Naive thymus-derived CD4-positive, alpha-beta T cell (primary cell): ENCODE measurements at regions not wholly inside any gene's neighbourhood (a gene's known extent, or its start where the extent isn't known, plus 50 kb on each side); places are given as distances from the start of the nearest gene placed in this dataset.

Source experiments
- ATAC-seq: fragments of 150-1000 bp; cut with Tn5 transposase; 2 replicates; pipeline ENCODE4 v1.10.0; 2021; ENCODE audit warnings: mild to moderate bottlenecking, moderate library complexity
- CTCF ChIA-PET: fragments of 350-600 bp; sonication (Branson Sonifier 250); formaldehyde crosslinking; loops from one replicate; lab custom pipeline; 2021; ENCODE audit warnings: antibody characterized with exemption; lab: Charles Lee
- POLR2A ChIA-PET: fragments of 350-600 bp; sonication (Branson Sonifier 250); formaldehyde crosslinking; loops from one replicate; lab custom pipeline; 2021; ENCODE audit warnings: antibody characterized with exemption, inconsistent platforms; lab: Charles Lee
- DNase-seq, 9 donors: peaks; one replicate each; pipeline versions ENCODE4 v3.0.0 to v3.0.0-alpha.2; 2020 to 2022; ENCODE audit warnings: mixed read lengths in 1 of 9
- H3K27ac ChIP-seq: one replicate; pipeline ENCODE4 v1.7.0; 2013; ENCODE audit warnings: mild to moderate bottlenecking, low read depth, low read length, moderate library complexity
- H3K27me3 ChIP-seq, 2 donors: one replicate each; pipeline ENCODE4 v1.7.0; 2013; ENCODE audit warnings: low read length in 2 of 2, mild to moderate bottlenecking in 2 of 2, moderate library complexity in 2 of 2; ENCODE audit not compliant: control insufficient read depth in 2 of 2, insufficient read depth in 2 of 2
- H3K36me3 ChIP-seq, 3 experiments: 1 replicate in 2 of 3; 2 replicates in 1 of 3; pipeline ENCODE4 v1.7.0; 2013; ENCODE audit warnings: low read length in 3 of 3, mild to moderate bottlenecking in 3 of 3, moderate library complexity in 1 of 3; ENCODE audit not compliant: insufficient read depth in 3 of 3, control insufficient read depth in 2 of 3
- H3K4me1 ChIP-seq, 2 donors: one replicate each; pipeline ENCODE4 v1.7.0; 2013; ENCODE audit warnings: low read length in 2 of 2, mild to moderate bottlenecking in 2 of 2, moderate library complexity in 1 of 2; ENCODE audit not compliant: control insufficient read depth in 2 of 2, insufficient read depth in 2 of 2
- H3K4me3 ChIP-seq: 2 replicates; pipeline ENCODE4 v1.7.0; 2013; ENCODE audit warnings: mild to moderate bottlenecking, low read length
- H3K9me3 ChIP-seq, 3 experiments: 1 replicate in 2 of 3; 2 replicates in 1 of 3; pipeline ENCODE4 v1.7.0; 2013; ENCODE audit warnings: low read length in 3 of 3; ENCODE audit not compliant: control insufficient read depth in 2 of 3
- H3K27ac Mint-ChIP-seq, 9 donors: one replicate each; pipeline ENCODE4 v1.8.0; 2020 to 2022; ENCODE audit warnings: mixed read lengths in 9 of 9, mild to moderate bottlenecking in 8 of 9, moderate library complexity in 5 of 9, inconsistent platforms in 2 of 9
- H3K27me3 Mint-ChIP-seq, 5 donors: one replicate each; pipeline ENCODE4 v1.8.0; 2021 to 2022; ENCODE audit warnings: mixed read lengths in 5 of 5, mild to moderate bottlenecking in 1 of 5
- H3K36me3 Mint-ChIP-seq, 5 donors: one replicate each; pipeline ENCODE4 v1.8.0; 2020 to 2022; ENCODE audit warnings: mixed read lengths in 5 of 5, mild to moderate bottlenecking in 3 of 5, inconsistent platforms in 1 of 5
- H3K4me1 Mint-ChIP-seq, 7 donors: one replicate each; pipeline ENCODE4 v1.8.0; 2020 to 2022; ENCODE audit warnings: mixed read lengths in 7 of 7, mild to moderate bottlenecking in 3 of 7, inconsistent platforms in 1 of 7
- H3K4me3 Mint-ChIP-seq, 10 donors: one replicate each; pipeline ENCODE4 v1.8.0; 2020 to 2022; ENCODE audit warnings: mild to moderate bottlenecking in 10 of 10, mixed read lengths in 10 of 10, moderate library complexity in 6 of 10, inconsistent platforms in 2 of 10
- H3K9me3 Mint-ChIP-seq, 11 donors: one replicate each; pipeline ENCODE4 v1.8.0; 2020 to 2022; ENCODE audit warnings: mixed read lengths in 11 of 11, mild to moderate bottlenecking in 4 of 11, inconsistent platforms in 1 of 11, moderate library complexity in 1 of 11
- intact Hi-C, 2 donors: fragments of 100-400 bp; cut with micrococcal nuclease; formaldehyde crosslinking; loops; one replicate each; pipeline ENCODE4 v1.15.1; 2023

- DNase-seq (no peak), ATAC-seq (no peak)
- ChIA-PET CTCF (no interaction called here), POLR2A (no interaction called here)
- Mint-ChIP-seq H3K9me3 (peaks cover 0 to 11% (median 1%) of the 10 kb centered on the region in 11 donors), H3K27ac (no peak overlapping the region), H3K4me1 (no peaks in the 10 kb centered on the region), H3K27me3 (no peaks in the 10 kb centered on the region), H3K36me3 (no peaks in the 10 kb centered on the region), H3K4me3 (no peak overlapping the region)
- Histone ChIP-seq H3K4me3 (no peak overlapping the region), H3K27me3 (no peaks in the 10 kb centered on the region), H3K4me1 (no peaks in the 10 kb centered on the region), H3K36me3 (no peaks in the 10 kb centered on the region), H3K27ac (no peak overlapping the region), H3K9me3 (no peaks in the 10 kb centered on the region)
- intact Hi-C loops = no loop called here
Observed at GRCh38 chr4:66229885-66230284, 559.6 kb upstream of the EPHA5 start.

GRCh38 chr4:66225539-66225938, 555.2 kb upstream of the EPHA5 start:
- Histone ChIP-seq H3K27me3 (no peaks in the 10 kb centered on the region), H3K36me3 (no peaks in the 10 kb centered on the region), H3K4me1 (no peaks in the 10 kb centered on the region), H3K9me3 (no peaks in the 10 kb centered on the region), H3K27ac (no peak overlapping the region), H3K4me3 (no peak overlapping the region)
- H3K4me1 Mint-ChIP-seq = no peaks in the 10 kb centered on the region
- no peak for ATAC-seq
- POLR2A ChIA-PET = no interaction called here
- CTCF ChIA-PET = no interaction called here
- H3K27ac Mint-ChIP-seq = no peak overlapping the region
- intact Hi-C loops = no loop called here
- no peak for DNase-seq
- no peaks in the 10 kb centered on the region for H3K27me3 Mint-ChIP-seq
- H3K4me3 Mint-ChIP-seq = no peak overlapping the region
- H3K36me3 Mint-ChIP-seq = no peaks in the 10 kb centered on the region
- peaks cover 0 to 9% (median 2%) of the 10 kb centered on the region in 11 donors for H3K9me3 Mint-ChIP-seq

- no peak overlapping the region for H3K4me3 ChIP-seq
- H3K27ac ChIP-seq = no peak overlapping the region
- H3K9me3 ChIP-seq = no peaks in the 10 kb centered on the region
- POLR2A ChIA-PET = no interaction called here
- no peaks in the 10 kb centered on the region for H3K4me1 ChIP-seq
- no peaks in the 10 kb centered on the region for H3K36me3 ChIP-seq
- H3K27me3 ChIP-seq = no peaks in the 10 kb centered on the region
- no peaks in the 10 kb centered on the region for H3K36me3 Mint-ChIP-seq
- DNase-seq (no peak), ATAC-seq (no peak)
- no peak overlapping the region for H3K27ac Mint-ChIP-seq
- intact Hi-C loops = no loop called here
- H3K27me3 Mint-ChIP-seq = no peaks in the 10 kb centered on the region
- H3K9me3 Mint-ChIP-seq = peaks cover 0 to 9% (median 2%) of the 10 kb centered on the region in 11 donors
- H3K4me3 Mint-ChIP-seq = no peak overlapping the region
- CTCF ChIA-PET = no interaction called here
- no peaks in the 10 kb centered on the region for H3K4me1 Mint-ChIP-seq
Observed at GRCh38 chr4:66223068-66223703, 552.9 kb upstream of the EPHA5 start.

GRCh38 chr4:66219401-66219800, 549.1 kb upstream of the EPHA5 start:
- Mint-ChIP-seq H3K27ac (no peak overlapping the region), H3K27me3 (no peaks in the 10 kb centered on the region), H3K4me1 (no peaks in the 10 kb centered on the region), H3K4me3 (no peak overlapping the region), H3K9me3 (peaks cover 0 to 9% (median 4%) of the 10 kb centered on the region in 11 donors), H3K36me3 (no peaks in the 10 kb centered on the region)
- intact Hi-C loops = no loop called here
- ChIA-PET CTCF (no interaction called here), POLR2A (no interaction called here)
- DNase-seq (no peak), ATAC-seq (no peak)
- Histone ChIP-seq H3K4me3 (no peak overlapping the region), H3K27ac (no peak overlapping the region), H3K9me3 (no peaks in the 10 kb centered on the region), H3K4me1 (no peaks in the 10 kb centered on the region), H3K36me3 (no peaks in the 10 kb centered on the region), H3K27me3 (no peaks in the 10 kb centered on the region)

- no peaks in the 10 kb centered on the region for H3K36me3 ChIP-seq
- ChIA-PET POLR2A (no interaction called here), CTCF (interaction anchor here (0.6 to 0.7 kb wide), 2 partner anchors 36 to 787 kb away, joined by 3 read pairs; no protein-coding TSS in a partner anchor)
- no peaks in the 10 kb centered on the region for H3K4me1 ChIP-seq
- Mint-ChIP-seq H3K27me3 (no peaks in the 10 kb centered on the region), H3K36me3 (no peaks in the 10 kb centered on the region), H3K9me3 (peaks cover 0 to 13% (median 2%) of the 10 kb centered on the region in 11 donors), H3K27ac (no peak overlapping the region), H3K4me3 (no peak overlapping the region), H3K4me1 (no peaks in the 10 kb centered on the region)
- no peak for DNase-seq
- intact Hi-C loops = no loop called here
- no peak overlapping the region for H3K27ac ChIP-seq
- H3K27me3 ChIP-seq = no peaks in the 10 kb centered on the region
- no peak overlapping the region for H3K4me3 ChIP-seq
- no peak for ATAC-seq
- no peaks in the 10 kb centered on the region for H3K9me3 ChIP-seq
Observed at GRCh38 chr4:66216252-66216651, 546.0 kb upstream of the EPHA5 start.

- no peak overlapping the region for H3K27ac Mint-ChIP-seq
- Histone ChIP-seq H3K36me3 (no peaks in the 10 kb centered on the region), H3K4me1 (no peaks in the 10 kb centered on the region), H3K27ac (no peak overlapping the region), H3K9me3 (no peaks in the 10 kb centered on the region), H3K4me3 (no peak overlapping the region), H3K27me3 (no peaks in the 10 kb centered on the region)
- CTCF ChIA-PET = no interaction called here
- no peak overlapping the region for H3K4me3 Mint-ChIP-seq
- POLR2A ChIA-PET = no interaction called here
- no peaks in the 10 kb centered on the region for H3K4me1 Mint-ChIP-seq
- ATAC-seq = no peak
- intact Hi-C loops = no loop called here
- H3K9me3 Mint-ChIP-seq = peaks cover 2 to 24% (median 8%) of the 10 kb centered on the region in 11 donors
- DNase-seq = no peak
- H3K36me3 Mint-ChIP-seq = no peaks in the 10 kb centered on the region
- H3K27me3 Mint-ChIP-seq = no peaks in the 10 kb centered on the region
Observed at GRCh38 chr4:66212489-66212888, 542.2 kb upstream of the EPHA5 start.

- ChIA-PET CTCF (no interaction called here), POLR2A (no interaction called here)
- Histone ChIP-seq H3K27ac (no peak overlapping the region), H3K4me3 (no peak overlapping the region), H3K9me3 (no peaks in the 10 kb centered on the region), H3K36me3 (no peaks in the 10 kb centered on the region), H3K4me1 (no peaks in the 10 kb centered on the region), H3K27me3 (no peaks in the 10 kb centered on the region)
- H3K36me3 Mint-ChIP-seq = no peaks in the 10 kb centered on the region
- no peak overlapping the region for H3K27ac Mint-ChIP-seq
- no peak for ATAC-seq
- H3K27me3 Mint-ChIP-seq = no peaks in the 10 kb centered on the region
- peaks cover 0 to 15% (median 6%) of the 10 kb centered on the region in 11 donors for H3K9me3 Mint-ChIP-seq
- no peaks in the 10 kb centered on the region for H3K4me1 Mint-ChIP-seq
- DNase-seq = no peak
- intact Hi-C loops = no loop called here
- no peak overlapping the region for H3K4me3 Mint-ChIP-seq
Observed at GRCh38 chr4:66204534-66205247, 534.4 kb upstream of the EPHA5 start.
